ENCODE measurements at regions not wholly inside any gene's neighbourhood (a gene's known extent, or its start where the extent isn't known, plus 50 kb on each side); places are given as distances from the start of the nearest gene placed in this dataset.

DNA sequence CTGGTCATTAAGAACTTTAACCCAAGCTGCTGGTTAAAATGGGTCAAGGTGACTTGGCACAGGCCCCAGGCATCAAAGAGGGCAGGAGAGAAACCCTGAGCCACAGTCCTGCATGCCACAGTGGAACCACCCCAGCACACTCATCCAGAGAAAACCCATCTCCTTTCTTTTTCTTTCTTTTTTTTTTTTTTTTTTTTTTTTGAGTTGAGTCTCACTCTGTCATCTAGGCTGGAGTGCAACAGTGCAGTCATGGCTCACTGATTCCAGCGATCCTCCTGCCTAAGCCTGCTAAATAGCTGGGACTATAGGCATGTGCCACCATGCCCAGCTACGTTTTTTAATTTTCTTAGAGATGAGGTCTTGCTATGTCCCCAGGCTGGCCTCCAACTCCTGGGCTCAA lies 109.2 kb upstream of the RAB4A start:
- H3K4me3 ChIP-seq (ENCODE audit: low read depth, low read length) = no peak overlapping the region
- H3K9me3 ChIP-seq = no peaks in the 10 kb centered on the region
- H3K27me3 ChIP-seq = no peaks in the 10 kb centered on the region
- no peaks in the 10 kb centered on the region for H3K36me3 ChIP-seq
- no peak for TF ChIP-seq CTCF (IDR thresholded peaks at IDR 0.05; ENCODE audit: low read depth, low read length)
- DNase-seq = no peak
- H3K4me1 ChIP-seq = peaks cover 3% of the 10 kb centered on the region

GRCh38 chr1:229162825-229163515 lies 107.9 kb upstream of the RAB4A start:
- Histone ChIP-seq H3K36me3 (no peaks in the 10 kb centered on the region), H3K27me3 (no peaks in the 10 kb centered on the region), H3K9me3 (no peaks in the 10 kb centered on the region), H3K4me1 (peaks cover 10% of the 10 kb centered on the region), H3K4me3 (ENCODE audit: low read depth, low read length) (no peak overlapping the region)
- DNase-seq = no peak
- no peak for TF ChIP-seq CTCF (IDR thresholded peaks at IDR 0.05; ENCODE audit: low read depth, low read length)

DNA sequence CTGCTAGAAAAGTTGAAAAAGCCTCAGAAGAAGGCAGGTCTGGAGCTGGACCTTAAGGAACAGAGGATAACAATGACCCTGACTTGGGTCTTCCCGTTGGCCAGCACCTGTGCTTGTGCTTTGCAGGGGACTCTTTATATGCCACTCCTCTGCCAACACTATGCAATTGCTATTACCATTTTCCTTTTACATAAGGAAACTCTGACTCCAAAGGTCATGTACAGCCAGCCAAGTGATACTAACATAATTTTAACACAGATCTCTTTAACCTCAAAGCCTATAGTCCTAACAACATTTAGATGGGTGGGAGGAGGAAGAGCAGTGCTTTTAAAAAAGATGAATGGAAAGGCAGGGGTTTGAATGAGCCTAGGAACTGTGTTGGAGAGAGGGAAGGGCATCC lies 106.6 kb upstream of the RAB4A start:
- Histone ChIP-seq H3K27me3 (no peaks in the 10 kb centered on the region), H3K4me1 (peaks cover 10% of the 10 kb centered on the region), H3K4me3 (ENCODE audit: low read depth, low read length) (no peak overlapping the region), H3K36me3 (no peaks in the 10 kb centered on the region), H3K9me3 (no peaks in the 10 kb centered on the region)
- no peak for TF ChIP-seq CTCF (IDR thresholded peaks at IDR 0.05; ENCODE audit: low read depth, low read length)
- no peak for DNase-seq

- H3K36me3 ChIP-seq = no peaks in the 10 kb centered on the region
- no peaks in the 10 kb centered on the region for H3K27me3 ChIP-seq
- H3K4me1 ChIP-seq = peaks cover 10% of the 10 kb centered on the region
- no peak for DNase-seq
- H3K9me3 ChIP-seq = no peaks in the 10 kb centered on the region
- H3K4me3 ChIP-seq (ENCODE audit: low read depth, low read length) = no peak overlapping the region
- TF ChIP-seq CTCF (IDR thresholded peaks at IDR 0.05; ENCODE audit: low read depth, low read length) = no peak
These were observed 105.8 kb upstream of the RAB4A start for GRCh38 chr1:229164836-229165735.

GRCh38 chr1:229167318-229167717 lies 103.6 kb upstream of the RAB4A start:
- Histone ChIP-seq H3K36me3 (no peaks in the 10 kb centered on the region), H3K9me3 (no peaks in the 10 kb centered on the region), H3K4me3 (ENCODE audit: low read depth, low read length) (no peak overlapping the region), H3K4me1 (peaks cover 10% of the 10 kb centered on the region), H3K27me3 (no peaks in the 10 kb centered on the region)
- TF ChIP-seq CTCF (IDR thresholded peaks at IDR 0.05; ENCODE audit: low read depth, low read length) = no peak
- DNase-seq = no peak

GRCh38 chr1:229169399-229169798 lies 101.5 kb upstream of the RAB4A start:
- Histone ChIP-seq H3K4me1 (peaks cover 10% of the 10 kb centered on the region), H3K4me3 (ENCODE audit: low read depth, low read length) (no peak overlapping the region), H3K9me3 (no peaks in the 10 kb centered on the region), H3K36me3 (no peaks in the 10 kb centered on the region), H3K27me3 (no peaks in the 10 kb centered on the region)
- DNase-seq = no peak
- TF ChIP-seq CTCF (IDR thresholded peaks at IDR 0.05; ENCODE audit: low read depth, low read length) = no peak

All from BE2C (cell line).